Stimulated activated CD4-positive, alpha-beta T cell treated with anti-CD3 and anti-CD28 coated beads, Interleukin-12 subunit alpha, Interleukin-12 subunit beta, amount 100 ng/mL, for 4 hours (primary cell): ENCODE measurements at regions not wholly inside any gene's neighbourhood (a gene's known extent, or its start where the extent isn't known, plus 50 kb on each side); places are given as distances from the start of the nearest gene placed in this dataset.
"Not testable (repeated sequence)": the region's sequence is repeated elsewhere in the genome, so short reads cannot be mapped to it uniquely, and the experiment has no call there.

ENCODE experiments used
- DNase-seq: peaks from one replicate; pipeline ENCODE4 v3.0.0-alpha.2; 2020

DNA sequence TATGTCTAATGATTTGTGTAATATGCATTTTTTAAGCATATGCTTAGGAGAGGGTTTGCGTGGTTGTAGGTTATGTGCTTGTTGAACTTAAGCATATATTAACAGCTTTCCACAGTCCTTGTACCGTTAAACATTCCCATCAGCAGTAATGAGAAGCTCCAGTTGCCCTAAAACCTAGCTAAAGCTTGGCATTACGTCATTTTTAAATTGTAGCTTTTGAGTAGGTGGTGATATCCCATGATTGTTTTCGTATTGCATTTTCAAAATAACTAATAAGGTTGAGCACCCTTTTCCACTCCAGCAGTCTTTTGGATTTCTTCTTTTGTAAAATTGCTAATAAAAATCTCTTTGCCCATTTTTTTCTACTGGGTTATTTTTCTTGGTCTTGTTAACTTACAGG is 453.1 kb upstream of the GCFC2 start:
- no peak for DNase-seq

DNA sequence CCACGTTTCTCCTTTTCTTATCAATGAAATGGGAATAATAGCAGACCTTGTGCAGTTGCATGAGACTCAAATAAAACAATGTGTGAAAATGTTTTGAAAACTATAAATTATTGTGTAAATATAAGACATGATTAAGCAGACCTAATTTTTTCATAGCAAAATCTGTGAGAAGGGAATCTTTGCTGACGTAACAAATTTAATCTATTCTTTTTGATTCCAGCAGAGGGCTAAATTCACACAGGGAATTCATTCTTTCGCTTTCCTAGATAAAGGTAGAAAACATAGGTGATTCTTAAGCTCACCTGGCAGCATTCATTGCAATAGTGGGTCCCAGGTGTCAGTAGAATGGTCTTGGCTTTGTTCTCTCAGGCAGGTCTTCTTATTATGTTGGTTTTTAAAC is 450.0 kb upstream of the GCFC2 start:
- DNase-seq: no peak

DNA sequence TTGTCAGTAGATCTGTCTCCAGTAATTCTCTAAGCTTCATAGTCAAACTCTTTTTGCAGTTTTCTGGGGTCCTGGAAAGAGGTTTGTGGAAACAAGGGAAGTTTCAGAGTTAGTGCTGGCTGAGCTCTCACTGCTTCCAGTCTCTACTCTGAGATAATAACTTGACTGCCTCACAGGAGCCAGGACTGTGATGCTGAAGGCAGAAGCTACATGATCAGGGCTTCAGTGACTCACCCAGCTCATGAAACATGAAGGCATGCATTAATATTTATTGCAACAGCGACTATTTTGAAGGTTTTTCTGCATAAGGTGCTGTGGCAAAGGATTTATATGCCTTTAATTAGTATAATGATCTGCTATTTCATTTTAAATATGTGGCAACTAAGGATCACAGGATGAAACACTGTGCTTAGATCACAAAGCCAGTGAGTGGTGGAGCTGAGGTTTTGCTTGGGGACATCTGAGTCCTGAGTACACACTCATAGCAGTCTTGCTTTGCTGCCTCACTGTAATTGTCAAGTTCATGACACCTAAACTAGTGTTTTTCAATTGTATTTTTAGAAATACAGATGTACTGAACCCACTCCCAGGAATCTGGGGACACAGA is 448.4 kb upstream of the GCFC2 start:
- no peak for DNase-seq

DNA sequence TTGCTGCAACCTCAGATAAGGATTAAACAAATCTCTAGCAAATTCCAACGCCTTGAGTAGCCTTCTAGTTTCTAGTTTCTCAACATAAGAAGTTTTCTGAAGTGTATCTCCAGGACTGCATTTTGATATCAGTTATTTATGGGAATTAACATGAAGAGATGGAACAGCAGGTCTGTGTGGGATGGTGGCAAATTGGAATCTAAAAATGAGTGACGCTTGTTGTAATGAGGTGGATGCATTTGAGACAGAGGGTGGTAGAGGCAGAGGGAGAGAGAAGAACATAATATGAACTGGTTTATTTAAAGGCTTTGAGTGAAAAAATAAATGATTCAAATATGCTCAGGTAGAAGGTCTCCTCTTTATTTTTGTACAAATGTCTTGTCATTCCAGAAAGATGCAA is 446.8 kb upstream of the GCFC2 start:
- DNase-seq: no peak

DNA sequence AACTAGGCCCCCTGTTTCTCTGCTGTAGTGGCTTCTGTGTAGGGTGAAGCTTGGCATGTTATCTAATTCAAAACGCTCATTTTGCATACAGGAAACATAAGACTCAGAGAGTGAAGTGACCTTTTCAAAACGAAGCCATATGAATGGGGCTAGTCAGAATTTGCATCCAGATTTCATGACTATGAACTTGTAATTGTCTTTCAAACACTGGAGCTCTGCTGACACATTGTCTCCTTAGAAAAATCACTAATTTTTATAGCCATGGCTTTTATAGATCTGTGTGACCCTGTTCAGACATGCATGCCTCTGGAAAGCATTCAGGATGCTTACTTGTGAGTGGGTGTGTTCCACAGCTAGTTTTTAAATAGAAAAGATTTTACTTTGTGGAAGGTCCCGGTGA is 444.3 kb upstream of the GCFC2 start:
- DNase-seq: no peak

DNA sequence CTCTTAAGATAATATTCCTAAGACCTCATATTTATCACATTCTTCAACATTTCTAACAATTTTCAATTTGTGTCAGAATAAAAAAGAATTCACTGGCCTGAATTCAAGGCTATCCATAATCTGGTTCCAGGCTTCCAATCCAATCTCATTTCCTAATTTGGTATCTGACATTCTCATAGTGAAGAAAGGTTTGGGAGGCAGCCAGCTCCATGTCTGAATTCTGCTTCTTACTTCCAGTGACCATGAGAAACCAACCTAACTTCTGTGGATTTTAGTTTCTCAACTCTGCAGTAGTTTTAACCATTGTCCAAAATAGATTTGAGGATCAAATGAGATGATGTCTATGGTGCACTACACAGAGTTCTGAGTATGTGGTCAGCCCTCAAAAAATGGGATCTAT is 439.1 kb upstream of the GCFC2 start:
- no peak for DNase-seq

DNA sequence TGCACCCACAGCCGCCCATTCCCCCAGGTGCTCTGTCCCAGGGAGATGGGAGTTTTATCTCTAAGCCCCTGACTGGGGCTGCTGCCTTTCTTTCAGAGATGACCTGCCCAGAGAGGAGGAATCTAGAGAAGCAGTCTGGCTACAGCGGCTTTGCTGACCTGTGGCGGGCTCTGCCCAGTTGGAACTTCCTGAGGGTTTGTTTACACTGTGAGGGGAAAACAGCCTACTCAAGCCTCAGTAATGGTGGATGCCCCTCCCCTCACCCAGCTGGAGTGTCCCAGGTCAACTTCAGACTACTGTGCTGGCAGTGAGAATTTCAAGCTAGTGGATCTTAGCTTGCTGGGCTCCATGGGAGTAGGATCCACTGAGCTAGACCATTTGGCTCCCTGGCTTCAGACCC is 428.6 kb upstream of the GCFC2 start:
- DNase-seq: not testable (repeated sequence)

DNA sequence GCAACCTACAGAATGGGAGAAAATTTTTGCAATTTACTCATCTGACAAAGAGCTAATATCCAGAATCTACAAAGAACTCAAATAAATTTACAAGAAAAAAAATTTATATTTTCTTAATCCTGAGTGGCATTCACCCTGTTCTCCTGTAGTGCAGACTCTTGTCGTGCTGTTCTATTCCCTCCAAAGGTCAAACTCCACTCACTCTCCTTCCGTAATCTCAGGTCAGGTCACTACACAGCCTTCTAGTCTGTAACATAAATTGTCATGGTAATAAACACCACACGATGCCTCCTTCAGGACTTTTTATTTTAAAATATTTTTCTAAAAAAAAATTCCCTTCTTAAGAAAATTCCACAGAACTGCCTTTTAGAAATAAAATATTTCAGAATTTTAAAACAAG is 417.9 kb upstream of the GCFC2 start:
- DNase-seq: no peak

DNA sequence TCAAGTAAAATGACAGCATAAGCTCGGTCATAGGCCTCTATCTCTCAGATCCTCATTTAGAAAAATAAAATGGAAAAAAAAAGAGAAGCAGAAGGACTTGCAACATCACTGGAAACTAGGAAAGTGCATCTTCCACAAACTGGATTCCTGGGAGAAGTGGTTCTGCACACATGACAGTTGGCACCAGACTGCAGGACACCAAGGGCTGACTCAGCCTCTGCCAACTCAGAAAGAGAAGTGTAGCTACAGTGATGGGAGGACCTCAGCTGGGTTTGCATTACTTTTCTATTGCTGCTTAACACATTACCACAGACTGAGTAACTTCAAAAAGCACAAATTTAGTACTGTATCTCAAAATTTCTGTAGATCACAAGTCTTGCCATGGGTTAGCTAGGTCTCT is 409.5 kb upstream of the GCFC2 start:
- DNase-seq: no peak

DNA sequence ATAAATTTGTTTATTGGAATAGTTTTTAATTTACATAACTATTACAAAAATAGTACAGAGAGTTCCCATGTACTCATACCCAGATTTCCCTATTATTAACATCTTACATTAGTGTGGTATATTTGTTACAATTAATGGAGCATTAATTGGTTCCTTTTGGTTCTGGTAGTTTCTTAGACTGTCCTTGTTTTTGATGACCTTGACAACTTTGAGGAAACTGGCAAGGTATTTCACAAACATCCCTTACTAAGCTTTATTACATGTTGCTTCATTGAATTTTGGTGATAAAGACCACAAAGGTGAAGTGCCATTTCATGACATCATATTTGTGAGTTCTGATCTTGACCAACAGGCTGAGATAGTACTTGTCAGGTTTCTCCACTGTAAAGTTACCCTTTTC is 379.0 kb upstream of the GCFC2 start:
- DNase-seq: no peak

DNA sequence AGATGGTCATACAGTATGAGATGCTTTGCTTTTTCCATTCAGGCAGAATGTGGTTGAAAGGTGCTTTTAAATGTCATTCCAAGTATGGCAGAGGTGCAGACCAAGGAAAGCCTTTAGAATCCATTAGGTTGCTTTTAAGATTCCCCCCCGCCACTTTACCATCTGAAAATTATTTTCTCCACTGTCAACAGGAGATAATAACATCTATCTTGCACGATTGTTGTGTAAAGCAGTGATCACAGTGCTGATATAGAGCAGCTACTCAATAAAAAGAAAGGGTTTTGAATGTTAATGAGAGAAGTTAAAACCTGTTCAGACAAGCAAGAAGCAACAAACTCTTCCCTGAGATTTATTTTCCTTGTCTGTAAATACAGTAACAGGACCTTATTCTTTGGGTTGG is 372.5 kb upstream of the GCFC2 start:
- no peak for DNase-seq

DNA sequence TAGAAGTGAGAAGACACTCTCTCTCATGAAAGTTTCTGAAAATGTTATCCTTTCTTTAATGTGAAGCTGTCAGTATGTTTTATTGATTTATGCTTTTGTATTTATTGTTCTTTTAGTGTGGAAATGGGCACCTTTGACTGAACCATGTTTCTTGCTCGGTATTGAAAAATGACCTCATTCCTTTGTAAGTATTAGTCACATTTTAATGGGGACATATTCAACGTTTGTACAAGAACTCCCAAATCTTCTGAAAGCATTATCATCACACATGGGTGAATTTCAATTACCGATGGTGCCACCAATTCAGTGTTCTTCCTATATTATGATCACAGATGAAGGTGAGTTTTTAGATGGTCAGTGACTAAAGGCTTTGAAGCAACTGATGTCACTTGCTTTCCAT is 371.8 kb upstream of the GCFC2 start:
- no peak for DNase-seq

DNA sequence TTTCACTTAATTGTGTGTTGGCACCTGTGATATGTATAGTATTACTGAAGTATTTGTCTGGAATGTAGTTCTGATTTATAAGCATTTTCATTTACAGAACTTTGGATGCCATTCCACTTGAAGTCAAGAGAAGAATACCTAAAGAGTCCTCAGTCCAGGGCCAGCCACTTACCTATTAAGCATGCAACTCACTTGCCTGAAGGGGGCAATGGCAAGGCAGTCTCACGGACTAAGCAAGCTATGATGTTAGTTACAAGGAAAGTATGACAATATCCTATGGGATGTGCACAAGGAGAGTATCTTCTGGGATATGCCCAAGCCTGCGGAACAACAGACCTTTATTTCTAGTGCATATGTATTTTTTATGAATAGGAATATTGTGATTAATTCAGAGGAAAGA is 369.4 kb upstream of the GCFC2 start:
- DNase-seq: no peak

DNA sequence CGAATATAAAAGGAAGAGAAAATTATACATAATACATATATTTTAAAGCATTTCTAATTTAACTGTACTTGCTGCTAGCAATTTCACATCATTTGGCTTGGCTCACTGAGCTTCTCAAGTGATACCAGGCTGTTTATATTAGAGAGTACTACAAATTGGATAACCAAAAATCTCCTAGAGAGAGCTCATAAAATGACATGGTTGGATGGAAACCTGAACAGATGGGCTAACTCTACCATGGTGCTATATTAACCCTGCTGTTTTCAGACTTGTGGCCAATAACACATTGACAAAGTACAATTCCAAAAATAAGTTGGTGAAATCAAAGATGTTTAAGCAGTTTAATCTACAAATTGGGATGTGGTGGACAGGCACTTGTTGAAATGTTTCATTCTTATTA is 364.4 kb upstream of the GCFC2 start:
- DNase-seq: no peak

DNA sequence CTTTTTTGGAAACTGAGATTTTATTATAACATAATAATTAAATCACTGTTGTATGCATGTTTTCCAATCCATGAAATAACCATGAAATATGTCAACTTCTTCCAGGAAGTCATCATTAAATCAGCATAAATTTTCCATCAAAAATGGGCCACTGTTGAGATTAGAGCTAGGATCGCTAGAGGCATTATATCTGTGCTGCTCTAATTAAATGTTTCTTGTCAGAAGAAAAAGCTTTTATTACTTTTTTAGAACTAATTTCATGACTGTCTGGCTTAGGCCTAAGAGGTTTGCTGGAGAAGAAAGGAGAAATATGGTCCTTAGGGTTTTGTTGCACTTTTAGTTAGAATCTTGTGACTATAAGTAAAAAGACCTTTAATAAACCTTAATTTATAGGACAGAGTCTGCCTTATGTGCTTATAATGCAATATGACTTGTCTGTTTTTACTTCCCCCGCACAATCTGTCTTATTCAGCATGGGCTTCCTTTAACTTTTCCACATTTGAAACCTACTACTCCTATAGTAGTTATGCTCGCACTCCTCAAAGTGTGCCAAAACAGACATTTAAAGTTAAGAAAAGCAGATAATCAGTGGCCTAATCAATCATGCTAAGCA is 363.4 kb upstream of the GCFC2 start:
- no peak for DNase-seq

DNA sequence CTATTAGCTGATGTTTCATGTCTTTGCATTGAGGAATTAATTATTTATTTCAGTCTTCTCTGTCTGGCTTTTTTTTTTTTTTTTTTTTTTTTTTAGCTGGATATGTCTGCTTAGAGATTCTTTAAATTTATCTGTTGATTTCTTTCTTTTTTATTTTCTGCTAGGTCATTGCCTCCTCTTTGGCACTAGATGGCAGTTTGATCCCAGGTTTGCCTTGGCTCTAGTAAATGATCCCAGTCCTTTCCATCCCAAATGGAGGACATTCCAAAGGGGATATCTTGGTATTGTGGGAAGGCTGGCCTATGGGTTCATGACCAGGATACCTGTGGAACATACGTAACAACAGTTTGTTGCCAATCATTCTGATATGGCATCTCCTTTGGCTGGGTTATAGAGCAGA is 339.5 kb upstream of the GCFC2 start:
- no peak for DNase-seq

DNA sequence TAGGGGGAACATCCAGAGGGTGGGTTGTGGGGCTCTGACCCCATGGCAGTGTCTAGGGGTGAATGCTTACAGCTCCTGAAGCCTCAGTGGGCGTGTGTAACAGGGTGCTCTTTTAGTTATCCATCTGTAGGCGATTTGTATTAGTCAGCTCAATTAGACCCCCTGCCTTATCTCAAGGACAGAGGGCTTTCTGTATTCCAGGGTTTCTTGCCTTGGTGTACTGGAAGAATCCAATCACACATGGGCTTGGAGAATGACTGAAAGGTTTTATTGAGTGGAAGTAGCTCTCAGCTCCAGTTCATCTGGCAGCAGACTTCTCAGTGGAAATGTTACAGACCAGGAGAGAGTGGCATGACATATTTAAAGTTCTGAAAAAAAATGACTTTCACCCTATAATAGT is 334.0 kb upstream of the GCFC2 start:
- no peak for DNase-seq

DNA sequence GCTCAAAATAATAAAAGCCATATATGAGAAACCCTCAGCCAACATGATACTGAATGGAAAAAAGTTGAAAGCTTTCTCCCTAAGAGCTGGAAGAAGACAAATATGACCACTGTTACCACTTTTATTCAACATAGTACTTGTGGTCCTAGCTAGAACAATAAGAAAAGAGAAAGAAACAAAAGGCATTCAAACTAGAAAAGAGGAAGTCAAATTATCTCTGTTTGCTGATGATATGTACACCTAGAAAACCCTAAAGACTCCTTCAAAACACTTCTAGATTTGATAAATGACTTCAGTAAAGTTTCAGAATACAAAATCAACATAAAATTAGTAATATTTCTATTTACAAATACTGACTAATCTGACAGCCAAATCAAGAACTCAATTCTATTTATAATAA is 328.8 kb upstream of the GCFC2 start:
- DNase-seq: no peak

DNA sequence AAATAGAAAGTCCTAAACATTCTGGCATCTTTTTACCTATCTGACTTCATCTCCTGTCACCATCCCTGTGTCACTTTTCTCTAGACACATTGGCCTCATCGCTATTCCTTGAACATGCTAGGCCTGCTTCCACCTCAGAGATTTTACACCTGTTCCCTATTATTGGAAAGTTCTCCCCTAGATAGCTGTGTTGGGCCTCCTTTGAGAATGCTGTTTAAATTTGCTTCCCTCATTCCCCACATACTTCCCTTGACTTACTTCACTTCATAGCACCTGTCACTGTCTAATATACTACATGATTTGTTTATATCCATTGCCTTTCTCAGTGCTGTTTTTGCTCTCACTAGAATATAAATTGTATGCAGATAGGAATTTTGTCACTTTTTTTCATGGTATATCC is 317.0 kb upstream of the GCFC2 start:
- DNase-seq: no peak

DNA sequence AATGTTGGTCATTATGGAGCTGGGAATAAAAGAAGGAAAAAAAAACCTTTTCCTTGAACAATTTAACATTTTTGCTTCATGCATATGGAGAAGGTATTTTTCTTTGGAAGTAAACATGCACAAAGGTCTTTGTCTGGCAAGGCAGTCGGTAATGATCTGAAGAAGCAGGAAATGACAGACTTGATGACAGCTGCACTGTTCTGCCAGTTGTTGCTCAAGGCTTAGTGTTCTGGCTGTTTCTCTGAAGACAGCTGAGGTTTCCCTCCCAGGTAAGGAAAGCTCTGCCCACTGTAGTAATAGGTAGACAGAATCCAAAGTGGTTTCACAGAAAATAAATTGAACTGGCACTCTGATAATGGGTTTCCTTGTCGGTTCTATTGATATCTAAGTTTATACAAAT is 308.4 kb upstream of the GCFC2 start:
- no peak for DNase-seq

DNA sequence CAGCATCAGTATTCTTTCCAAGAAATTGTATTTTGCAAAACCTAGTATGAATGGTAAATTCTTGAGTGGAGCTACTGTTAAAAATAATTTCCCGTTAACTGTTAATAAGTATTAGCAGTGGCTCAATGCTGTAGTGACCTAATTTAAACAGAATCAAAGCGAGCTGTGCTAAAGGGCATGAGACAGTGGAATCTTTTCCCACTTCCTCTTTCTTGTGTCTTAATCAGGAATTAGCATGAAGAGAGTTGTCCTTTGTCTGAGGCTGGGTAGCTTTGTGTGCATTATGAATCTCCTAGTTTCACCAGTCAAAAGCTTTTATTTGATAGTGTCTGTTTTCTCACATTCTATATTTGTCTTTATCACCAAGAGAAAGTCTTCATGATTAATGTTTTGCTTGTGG is 298.8 kb upstream of the GCFC2 start:
- DNase-seq: no peak

DNA sequence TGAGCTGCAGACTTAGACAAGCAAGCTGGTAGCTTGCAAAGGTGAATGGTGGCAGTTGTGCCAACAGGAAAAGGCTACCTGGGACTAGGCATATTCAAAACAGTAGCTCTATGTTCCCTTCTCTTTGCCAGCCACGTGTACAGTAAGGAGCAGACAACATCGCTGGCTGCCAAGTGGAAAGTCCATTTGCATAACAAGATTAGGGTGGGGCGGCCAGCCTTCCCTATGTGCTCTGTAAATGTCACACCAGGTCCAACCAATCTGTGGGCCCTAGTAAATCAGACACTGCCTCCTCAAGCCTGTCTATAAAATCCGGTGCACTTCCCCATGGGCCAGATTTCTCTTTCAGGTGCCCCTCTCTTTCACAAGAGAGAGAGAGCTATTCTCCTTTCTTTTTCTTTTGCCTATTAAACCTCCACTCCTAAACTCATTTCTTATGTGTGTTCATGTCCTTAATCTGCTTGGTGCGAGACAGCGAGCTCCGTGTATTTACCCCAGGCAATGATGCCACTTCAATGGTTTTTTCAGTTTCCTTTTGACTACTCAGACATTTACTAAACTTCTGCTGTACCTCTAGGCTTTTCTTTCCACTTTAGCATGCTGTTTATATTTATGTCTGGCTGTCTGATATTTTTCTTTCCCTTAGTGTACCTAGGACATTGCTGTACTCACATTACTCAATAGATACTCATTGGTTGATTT is 297.4 kb upstream of the GCFC2 start:
- no peak for DNase-seq

DNA sequence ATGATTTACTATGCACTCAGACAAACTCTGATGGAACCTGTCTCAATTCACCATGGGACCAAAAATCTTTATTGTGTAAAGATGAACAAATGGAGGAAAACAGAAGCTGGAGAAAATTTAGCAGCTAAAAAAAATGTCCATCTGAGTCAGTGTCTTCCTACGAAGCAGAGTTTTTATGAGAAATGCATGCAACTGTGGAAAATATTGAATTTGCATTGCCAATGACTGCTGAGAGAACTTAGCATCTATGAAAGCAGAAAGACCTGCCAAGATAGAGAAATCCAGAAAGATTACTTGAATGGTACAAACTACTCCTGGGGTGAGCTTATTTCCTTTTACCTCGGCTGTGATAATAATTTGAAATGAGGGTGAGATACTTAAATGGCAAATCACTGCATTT is 289.7 kb upstream of the GCFC2 start:
- DNase-seq: no peak

DNA sequence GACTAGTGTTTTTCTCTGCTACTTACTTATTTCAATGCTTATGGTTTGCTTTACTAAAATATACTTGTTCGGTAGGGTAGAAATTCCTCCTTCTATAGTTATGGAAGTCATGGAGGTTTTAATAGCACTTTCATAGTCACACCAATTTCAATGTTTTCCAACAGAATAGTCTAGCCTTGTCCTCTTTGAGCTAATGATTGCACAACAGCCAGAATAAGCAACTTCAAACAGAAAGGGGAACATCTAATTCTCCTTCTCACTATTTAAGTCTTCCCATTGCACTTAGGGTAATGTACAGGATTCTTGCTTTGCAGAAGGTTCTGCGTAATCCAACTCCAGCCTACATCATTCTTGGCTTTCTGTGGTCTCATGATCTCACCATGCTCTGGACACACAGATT is 287.7 kb upstream of the GCFC2 start:
- no peak for DNase-seq

DNA sequence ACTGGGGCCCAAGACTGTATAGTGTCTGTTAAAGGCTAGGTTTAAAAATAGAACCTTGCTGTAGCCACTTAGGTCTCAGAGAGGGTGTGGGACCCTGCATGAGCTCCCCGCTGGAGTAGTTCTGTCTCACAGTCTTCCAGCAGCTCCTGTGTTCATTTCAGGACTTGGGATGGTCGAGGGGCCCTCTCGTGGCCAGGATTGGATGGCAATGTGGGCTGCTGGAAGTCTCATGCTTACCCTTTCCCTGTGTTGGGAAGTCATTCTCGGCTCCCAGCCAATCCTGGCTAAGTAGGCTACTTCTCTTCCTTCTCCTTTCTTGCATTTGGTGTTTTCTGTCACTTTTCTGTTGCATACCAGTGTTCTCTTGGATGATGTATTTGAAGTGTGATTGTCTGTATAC is 284.0 kb upstream of the GCFC2 start:
- no peak for DNase-seq
